Endothelial cell of umbilical vein (primary cell): ENCODE measurements at regions not wholly inside any gene's neighbourhood (a gene's known extent, or its start where the extent isn't known, plus 50 kb on each side); places are given as distances from the start of the nearest gene placed in this dataset.
A peak's percentile ranks its signal among the peaks of the same experiment; 100 is the strongest.

Experiments used
- BruUV-seq: library from RNA; stranded (reverse); fragments of 400-500 nt; replicated peaks from 2 replicates; lab custom pipeline; 2021; lab: Mats Ljungman, UMichigan
- CTCF ChIA-PET: fragments of 300-600, 350-600 bp; sonication (Branson Sonifier 250); formaldehyde crosslinking; loops from one replicate; lab custom pipeline; 2021; ENCODE audit warnings: antibody characterized with exemption, inconsistent platforms; lab: Charles Lee
- POLR2A ChIA-PET: fragments of 300-600, 350-600 bp; sonication (Branson Sonifier 250); formaldehyde crosslinking; loops from one replicate; lab custom pipeline; 2021; ENCODE audit warnings: antibody characterized with exemption, inconsistent platforms; lab: Charles Lee
- DNase-seq: peaks from one replicate; pipeline ENCODE4 v3.0.0-alpha.2; 2011; ENCODE audit warnings: low read depth, low spot score
- FAIRE-seq: peaks from 2 replicates; lab custom pipeline; 2011; peaks lifted over from hg19 to GRCh38; lab: Jason Lieb, UNC
- H2AFZ ChIP-seq: 2 replicates; pipeline ENCODE4 v1.6.0; 2012; ENCODE audit warnings: low read depth, low read length, control low read depth, inconsistent platforms
- H3K27ac ChIP-seq: 2 replicates; pipeline ENCODE4 v1.5.1; 2011; ENCODE audit warnings: low read depth, mild to moderate bottlenecking, control low read depth, low read length, moderate library complexity; ENCODE audit not compliant: insufficient read depth
- H3K27me3 ChIP-seq, 2 experiments: 2 replicates each; pipeline versions ENCODE4 v1.6.0 to v1.6.1; 2011; ENCODE audit warnings: low read length in 2 of 2, mixed read lengths in 1 of 2; ENCODE audit not compliant: control insufficient read depth in 2 of 2, insufficient read depth in 2 of 2
- H3K36me3 ChIP-seq, 2 experiments: 2 replicates in 1 of 2; 3 replicates in 1 of 2; pipeline ENCODE4 v1.5.1; 2011; ENCODE audit warnings: low read length in 2 of 2, mild to moderate bottlenecking in 1 of 2, moderate library complexity in 1 of 2; ENCODE audit not compliant: control insufficient read depth in 2 of 2, insufficient read depth in 2 of 2; ENCODE audit errors: extremely low read depth in 1 of 2
- H3K4me1 ChIP-seq: 3 replicates; pipeline ENCODE4 v1.5.1; 2011; ENCODE audit warnings: mild to moderate bottlenecking, low read length; ENCODE audit not compliant: control insufficient read depth, insufficient read depth; ENCODE audit errors: extremely low read depth
- H3K4me2 ChIP-seq: 2 replicates; pipeline ENCODE4 v1.6.1; 2011; ENCODE audit warnings: low read length, control low read depth, mixed read lengths; ENCODE audit not compliant: insufficient read depth
- H3K4me3 ChIP-seq, 3 experiments: fragments of 200-600 bp in 1 of 3; sonication (generic), shearing (Covaris generic) in 1 of 3; replicated peaks in 1 of 3; 2 replicates each; pipeline ENCODE4 v1.5.1; 2011 to 2016; ENCODE audit warnings: control low read depth in 3 of 3, low read length in 3 of 3, mild to moderate bottlenecking in 2 of 3, inconsistent platforms in 1 of 3, low read depth in 1 of 3, moderate library complexity in 1 of 3; ENCODE audit not compliant: insufficient read depth in 1 of 3
- H3K79me2 ChIP-seq: 2 replicates; pipeline ENCODE4 v1.6.0; 2012; ENCODE audit warnings: low read length, inconsistent platforms; ENCODE audit not compliant: control insufficient read depth, insufficient read depth
- H3K9ac ChIP-seq: replicated peaks from 2 replicates; pipeline ENCODE3; 2011; ENCODE audit warnings: low read length, control low read depth; ENCODE audit not compliant: insufficient read depth; ENCODE audit errors: extremely low read depth
- H3K9me1 ChIP-seq: replicated peaks from 3 replicates; pipeline ENCODE4 v1.6.0; 2011; ENCODE audit warnings: mild to moderate bottlenecking, low read length; ENCODE audit not compliant: control insufficient read depth, insufficient read depth; ENCODE audit errors: extremely low read depth
- H3K9me3 ChIP-seq: replicated peaks from 2 replicates; pipeline ENCODE4 v1.5.1; 2012; ENCODE audit warnings: low read length, inconsistent platforms; ENCODE audit not compliant: control insufficient read depth, insufficient read depth
- H4K20me1 ChIP-seq: replicated peaks from 2 replicates; pipeline ENCODE3; 2011; ENCODE audit warnings: mild to moderate bottlenecking, low read length; ENCODE audit not compliant: control insufficient read depth, insufficient read depth; ENCODE audit errors: extremely low read depth
- CTCF ChIP-seq, 2 donors: IDR thresholded peaks; 1 replicate in 1 of 2; 2 replicates in 1 of 2; pipeline ENCODE4 v1.5.1; 2011; ENCODE audit warnings: low read length in 2 of 2, mild to moderate bottlenecking in 2 of 2, moderate library complexity in 2 of 2, control low read depth in 1 of 2, inconsistent platforms in 1 of 2, low read depth in 1 of 2; ENCODE audit not compliant: insufficient read depth in 1 of 2; ENCODE audit errors: extremely low read depth in 1 of 2
- FOS ChIP-seq: IDR thresholded peaks from 2 replicates; pipeline ENCODE4 v1.6.1; 2011; ENCODE audit warnings: mild to moderate bottlenecking, low read length, moderate library complexity, borderline replicate concordance; ENCODE audit not compliant: insufficient read depth
- GATA2 ChIP-seq: IDR thresholded peaks from 2 replicates; pipeline ENCODE4 v1.7.0; 2011; ENCODE audit warnings: low read depth, mild to moderate bottlenecking, moderate library complexity, mixed read lengths, low read length; ENCODE audit not compliant: insufficient read length, insufficient read depth
- JUN ChIP-seq: IDR thresholded peaks from 2 replicates; pipeline ENCODE4 v1.6.1; 2011; ENCODE audit warnings: borderline replicate concordance, low read depth; ENCODE audit not compliant: insufficient read length, insufficient read depth
- MAX ChIP-seq: IDR thresholded peaks from 2 replicates; pipeline ENCODE4 v1.6.1; 2011; ENCODE audit not compliant: insufficient read depth, insufficient read length
- POLR2AphosphoS5 ChIP-seq: IDR thresholded peaks from 2 replicates; pipeline ENCODE4 v1.6.1; 2012; ENCODE audit warnings: low read depth, mild to moderate bottlenecking, control low read depth, low read length, moderate library complexity; ENCODE audit not compliant: insufficient read depth
- dilution Hi-C: fragments of 300-500 bp; cut with MboI; formaldehyde crosslinking; loops from one replicate; pipeline ENCODE4 v1.15.0; 2019; ENCODE audit warnings: low sequenced_read_pairs; ENCODE audit not compliant: extremely low pct_ligation_motif_present
- intact Hi-C: fragments of 100-400 bp; cut with micrococcal nuclease; formaldehyde crosslinking; loops from one replicate; pipeline ENCODE4 v1.10.0; 2022

GRCh38 chr3:118628704-118629341 is 405.8 kb downstream of the IGSF11 start:
- H3K4me2 ChIP-seq = no peak overlapping the region
- H3K27ac ChIP-seq = no peak overlapping the region
- H3K27me3 ChIP-seq = no peaks in the 10 kb centered on the region
- no TSS peak for BruUV-seq
- intact Hi-C loops = no loop called here
- POLR2A ChIA-PET = no interaction called here
- dilution Hi-C loops = no loop called here
- H3K9me1 ChIP-seq = no peaks in the 10 kb centered on the region
- no peak overlapping the region for H3K4me3 ChIP-seq
- H3K9ac ChIP-seq = no peak overlapping the region
- TF ChIP-seq MAX = no peak
- no peak for TF ChIP-seq JUN
- no peak for TF ChIP-seq FOS
- no peak for TF ChIP-seq POLR2AphosphoS5
- TF ChIP-seq CTCF (IDR thresholded peaks at IDR 0.05; ENCODE audit: extremely low read depth in 1 of 2, insufficient read depth in 1 of 2, low read depth in 1 of 2, low read length in 2 of 2) = peak; percentile 54 to 59
- TF ChIP-seq GATA2 = no peak
- H3K9me3 ChIP-seq = no peaks in the 10 kb centered on the region
- no peaks in the 10 kb centered on the region for H4K20me1 ChIP-seq
- no peaks in the 10 kb centered on the region for H3K4me1 ChIP-seq
- FAIRE-seq = peak; percentile 42
- no peaks in the 10 kb centered on the region for H3K79me2 ChIP-seq
- no peaks in the 10 kb centered on the region for H3K36me3 ChIP-seq
- peak; percentile 51 for DNase-seq
- H2AFZ ChIP-seq = no peak overlapping the region
- CTCF ChIA-PET = no interaction called here
